ENCODE measurements at regions not wholly inside any gene's neighbourhood (a gene's known extent, or its start where the extent isn't known, plus 50 kb on each side); places are given as distances from the start of the nearest gene placed in this dataset.

DNA sequence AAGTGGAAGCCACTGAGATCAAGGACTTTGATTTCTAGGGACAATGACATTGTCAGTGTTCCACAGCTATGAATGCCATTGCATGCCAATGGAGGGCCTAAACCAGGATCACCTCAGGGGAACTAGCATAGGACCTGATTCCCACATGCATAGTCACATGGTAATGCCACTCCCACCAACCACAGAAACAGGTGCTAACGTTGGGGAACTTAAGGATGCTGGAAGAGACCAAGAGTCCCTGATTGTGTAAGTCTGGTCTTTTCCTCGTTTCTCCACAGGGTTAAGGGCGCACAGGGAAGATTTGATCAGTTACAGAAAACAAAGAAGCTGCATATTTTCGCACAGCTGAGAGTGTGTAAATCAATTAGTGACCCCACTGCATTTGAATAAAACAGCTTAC lies 59.4 kb upstream of the CD44 start:
- in situ Hi-C loops (cut with MboI; ENCODE audit: low pct_ligation_motif_present in 1 of 4, low pct_unique_long_range_greater_than_20kb in 1 of 4, low sequenced_read_pairs in 3 of 4): no loop called here
- Histone ChIP-seq H3K27ac (no peak overlapping the region), H3K36me3 (no peaks in the 10 kb centered on the region), H3K9me3 (no peaks in the 10 kb centered on the region), H3K4me3 (no peak overlapping the region), H3K4me1 (peaks cover 15 to 27% (median 22%) of the 10 kb centered on the region in 4 donors), H3K27me3 (no peaks in the 10 kb centered on the region)
- intact Hi-C loops (cut with DNase I; ENCODE audit: low total_unique reads): no loop called here
- no peak for DNase-seq
- TF ChIP-seq POLR2A (IDR thresholded peaks at IDR 0.05): no peak
- TF ChIP-seq, protein P1, sequence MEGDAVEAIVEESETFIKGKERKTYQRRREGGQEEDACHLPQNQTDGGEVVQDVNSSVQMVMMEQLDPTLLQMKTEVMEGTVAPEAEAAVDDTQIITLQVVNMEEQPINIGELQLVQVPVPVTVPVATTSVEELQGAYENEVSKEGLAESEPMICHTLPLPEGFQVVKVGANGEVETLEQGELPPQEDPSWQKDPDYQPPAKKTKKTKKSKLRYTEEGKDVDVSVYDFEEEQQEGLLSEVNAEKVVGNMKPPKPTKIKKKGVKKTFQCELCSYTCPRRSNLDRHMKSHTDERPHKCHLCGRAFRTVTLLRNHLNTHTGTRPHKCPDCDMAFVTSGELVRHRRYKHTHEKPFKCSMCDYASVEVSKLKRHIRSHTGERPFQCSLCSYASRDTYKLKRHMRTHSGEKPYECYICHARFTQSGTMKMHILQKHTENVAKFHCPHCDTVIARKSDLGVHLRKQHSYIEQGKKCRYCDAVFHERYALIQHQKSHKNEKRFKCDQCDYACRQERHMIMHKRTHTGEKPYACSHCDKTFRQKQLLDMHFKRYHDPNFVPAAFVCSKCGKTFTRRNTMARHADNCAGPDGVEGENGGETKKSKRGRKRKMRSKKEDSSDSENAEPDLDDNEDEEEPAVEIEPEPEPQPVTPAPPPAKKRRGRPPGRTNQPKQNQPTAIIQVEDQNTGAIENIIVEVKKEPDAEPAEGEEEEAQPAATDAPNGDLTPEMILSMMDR (IDR thresholded peaks at IDR 0.05): no peak
- no peak for TF ChIP-seq EP300 (IDR thresholded peaks at IDR 0.05; ENCODE audit: low read depth)
- TF ChIP-seq POLR2AphosphoS5 (IDR thresholded peaks at IDR 0.05): no peak
- WGBS, 2 donors (ENCODE audit: low coverage in 1 of 2): 67 to 84% methylated on average over 1 to 4 of the region's 4 CpGs

DNA sequence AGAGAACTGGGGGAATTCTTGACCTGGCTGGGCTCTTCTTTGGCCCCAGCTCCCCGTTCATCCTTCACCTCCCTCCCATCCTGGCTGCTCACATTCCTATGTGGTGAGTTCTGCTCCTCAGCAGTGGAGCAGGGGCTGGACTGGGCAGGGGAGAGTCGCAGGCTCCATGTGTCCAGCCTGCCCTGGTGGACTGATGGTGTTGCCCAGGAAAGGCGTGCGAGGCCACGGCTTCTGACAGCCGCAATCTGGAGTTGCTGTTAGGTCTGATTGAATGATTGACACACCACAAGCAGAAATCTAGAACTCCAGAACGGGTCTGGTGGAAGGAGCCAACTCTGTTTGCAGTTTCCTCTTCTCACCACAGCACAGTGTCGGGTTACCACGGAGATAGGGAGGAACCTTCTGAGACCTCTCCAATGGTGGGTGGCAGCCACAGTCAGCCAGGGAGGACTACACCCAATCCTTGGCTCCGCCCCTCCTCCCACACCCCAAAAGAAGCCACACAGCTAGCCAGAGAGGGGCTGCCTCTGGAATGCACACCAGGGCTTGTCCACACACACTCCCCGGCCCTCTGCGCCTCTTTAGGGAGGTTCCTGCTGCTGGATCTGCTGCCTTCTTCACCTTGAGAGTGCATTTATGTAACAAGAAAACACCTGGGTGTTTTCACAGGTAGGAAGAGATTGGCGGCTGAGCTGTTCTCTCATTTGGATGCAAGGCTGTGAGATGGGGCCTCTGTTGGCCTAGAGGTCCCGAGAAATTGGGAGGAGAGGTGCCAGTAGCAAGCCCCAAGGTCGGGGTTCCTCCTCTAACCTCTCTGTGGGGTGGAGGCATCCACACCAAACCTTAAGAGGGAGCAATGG lies 56.4 kb upstream of the CD44 start:
- H3K36me3 ChIP-seq: no peaks in the 10 kb centered on the region
- peaks cover 15 to 27% (median 22%) of the 10 kb centered on the region in 4 donors for H3K4me1 ChIP-seq
- no peaks in the 10 kb centered on the region for H3K9me3 ChIP-seq
- H3K4me3 ChIP-seq: no peak overlapping the region
- H3K27ac ChIP-seq: peak overlapping the region; percentile 63 to 77 (median 72)
- DNase-seq: peak; percentile 72
- no peaks in the 10 kb centered on the region for H3K27me3 ChIP-seq
- TF ChIP-seq POLR2AphosphoS5 (IDR thresholded peaks at IDR 0.05) (no peak), EP300 (IDR thresholded peaks at IDR 0.05; ENCODE audit: low read depth) (no peak), POLR2A (IDR thresholded peaks at IDR 0.05) (no peak)
- TF ChIP-seq, protein P1 (IDR thresholded peaks at IDR 0.05): no peak
- 62 to 79% methylated on average over 4 to 14 of the region's 15 CpGs for WGBS, 2 donors (ENCODE audit: low coverage in 1 of 2)
- in situ Hi-C loops (cut with MboI; ENCODE audit: low pct_ligation_motif_present in 1 of 4, low pct_unique_long_range_greater_than_20kb in 1 of 4, low sequenced_read_pairs in 3 of 4) (no loop called here), intact Hi-C loops (cut with DNase I; ENCODE audit: low total_unique reads) (no loop called here)

DNA sequence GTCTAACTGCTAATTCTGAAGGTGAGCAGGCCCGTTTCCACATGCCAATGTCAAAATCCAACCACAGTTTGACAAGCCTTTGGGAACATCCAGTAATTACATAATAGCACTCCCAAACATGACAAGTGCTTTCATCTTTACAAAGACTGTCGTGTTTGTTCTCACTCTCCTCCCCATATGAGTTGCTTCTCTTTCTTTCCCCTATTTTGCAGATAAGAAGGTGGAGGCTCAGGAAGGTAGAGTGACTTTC lies 55.9 kb upstream of the CD44 start:
- intact Hi-C loops (cut with DNase I; ENCODE audit: low total_unique reads): no loop called here
- Histone ChIP-seq H3K4me3 (no peak overlapping the region), H3K9me3 (no peaks in the 10 kb centered on the region), H3K27me3 (no peaks in the 10 kb centered on the region), H3K36me3 (no peaks in the 10 kb centered on the region), H3K27ac (peak overlapping the region; percentile 63 to 77 (median 72)), H3K4me1 (peaks cover 15 to 30% (median 22%) of the 10 kb centered on the region in 4 donors)
- TF ChIP-seq, protein P1 (IDR thresholded peaks at IDR 0.05): no peak
- TF ChIP-seq EP300 (IDR thresholded peaks at IDR 0.05; ENCODE audit: low read depth) (no peak), POLR2AphosphoS5 (IDR thresholded peaks at IDR 0.05) (no peak), POLR2A (IDR thresholded peaks at IDR 0.05) (no peak)
- in situ Hi-C loops (cut with MboI; ENCODE audit: low pct_ligation_motif_present in 1 of 4, low pct_unique_long_range_greater_than_20kb in 1 of 4, low sequenced_read_pairs in 3 of 4): no loop called here
- DNase-seq: no peak
- WGBS, 2 donors (ENCODE audit: low coverage in 1 of 2): 35 to 100% methylated on average over 1 to 2 of the region's 2 CpGs

DNA sequence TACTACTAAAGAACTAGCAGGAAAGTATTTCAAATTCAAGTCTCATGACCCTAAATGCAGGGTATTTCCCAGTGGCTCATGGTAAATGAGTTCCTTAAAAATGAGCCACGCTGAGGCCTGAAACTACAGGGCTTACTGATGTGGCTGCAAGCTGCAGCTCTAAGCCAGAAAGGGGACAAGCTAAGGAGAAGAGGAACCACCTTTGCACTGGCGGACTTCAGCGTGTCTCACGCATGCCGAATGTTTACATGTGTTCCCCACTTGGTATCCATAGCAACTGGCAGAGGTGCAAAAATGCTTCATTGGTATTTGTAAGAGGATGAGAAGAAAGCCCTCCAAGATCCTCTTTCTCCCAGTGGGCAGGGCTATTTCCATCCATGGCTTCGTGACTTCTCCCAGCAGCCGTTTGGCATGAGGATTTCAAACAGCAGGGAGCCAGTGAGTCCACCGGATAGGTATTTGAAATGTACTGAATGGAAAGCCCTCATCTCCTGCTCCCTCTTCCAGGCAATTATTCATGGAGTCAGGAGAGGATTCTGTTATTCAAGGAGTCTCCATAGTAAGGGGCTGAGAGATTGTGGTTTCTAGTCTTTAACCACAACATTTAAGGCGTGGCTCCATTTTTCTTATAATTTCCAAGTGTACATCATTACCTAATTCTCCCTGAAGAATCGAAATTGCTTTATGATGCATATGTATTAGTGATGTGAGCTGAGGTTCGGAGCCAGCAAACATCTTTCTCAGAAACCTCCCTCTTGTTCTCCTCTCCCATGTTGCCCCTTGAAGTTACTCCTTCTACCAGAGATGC lies 55.3 kb upstream of the CD44 start:
- WGBS, 2 donors (ENCODE audit: low coverage in 1 of 2): 46 to 75% methylated on average over 1 to 11 of the region's 11 CpGs
- H3K4me1 ChIP-seq: peaks cover 15 to 34% (median 22%) of the 10 kb centered on the region in 4 donors
- no peaks in the 10 kb centered on the region for H3K9me3 ChIP-seq
- H3K27me3 ChIP-seq: no peaks in the 10 kb centered on the region
- intact Hi-C loops (cut with DNase I; ENCODE audit: low total_unique reads) (no loop called here), in situ Hi-C loops (cut with MboI; ENCODE audit: low pct_ligation_motif_present in 1 of 4, low pct_unique_long_range_greater_than_20kb in 1 of 4, low sequenced_read_pairs in 3 of 4) (no loop called here)
- H3K27ac ChIP-seq: peak overlapping the region; percentile 63 to 77 (median 72)
- peak; percentile 61 for DNase-seq
- H3K4me3 ChIP-seq: no peak overlapping the region
- TF ChIP-seq EP300 (IDR thresholded peaks at IDR 0.05; ENCODE audit: low read depth) (no peak), POLR2AphosphoS5 (IDR thresholded peaks at IDR 0.05) (peak; percentile 35 to 50 (median 36))
- no peaks in the 10 kb centered on the region for H3K36me3 ChIP-seq
